ENCODE measurements at regions not wholly inside any gene's neighbourhood (a gene's known extent, or its start where the extent isn't known, plus 50 kb on each side); places are given as distances from the start of the nearest gene placed in this dataset.

DNA sequence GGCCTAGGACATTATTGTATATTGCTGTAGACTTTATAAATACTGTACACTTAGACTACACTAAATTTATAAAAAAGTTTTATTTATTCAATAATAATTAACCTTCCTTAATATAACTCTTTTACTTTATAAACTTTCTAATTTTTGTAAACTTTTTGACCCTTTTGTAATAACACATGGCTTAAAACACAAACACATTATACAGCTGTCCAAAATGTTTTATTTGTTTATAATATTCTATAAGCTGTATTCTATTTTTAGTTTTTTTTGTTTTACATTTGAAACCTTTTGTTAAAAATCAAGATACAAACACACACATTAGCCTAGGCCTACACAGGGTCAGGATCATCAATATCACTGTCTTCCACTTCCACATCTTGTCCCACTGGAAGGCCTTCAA lies 190.0 kb downstream of the BMP4 start:
- TF ChIP-seq CTCF (IDR thresholded peaks at IDR 0.05) (no peak), POLR2AphosphoS5 (IDR thresholded peaks at IDR 0.05) (no peak), POLR2A (IDR thresholded peaks at IDR 0.05) (no peak)
